ENCODE measurements at regions not wholly inside any gene's neighbourhood (a gene's known extent, or its start where the extent isn't known, plus 50 kb on each side); places are given as distances from the start of the nearest gene placed in this dataset.

- H3K27me3 Mint-ChIP-seq (ENCODE audit: insufficient read depth): no peaks in the 10 kb centered on the region
- no peak for DNase-seq
- no peak for TF ChIP-seq CTCF (IDR thresholded peaks at IDR 0.05)
- peaks cover 53% of the 10 kb centered on the region for H3K9me3 Mint-ChIP-seq
- H3K4me3 Mint-ChIP-seq: no peak overlapping the region
- no peaks in the 10 kb centered on the region for H3K4me1 Mint-ChIP-seq (ENCODE audit: low read depth)
- H3K36me3 Mint-ChIP-seq (ENCODE audit: low read depth): 0 out of 2 replicates have a peak, but pooled peaks cover 4% of the 10 kb centered on the region
- H3K27ac Mint-ChIP-seq: no peak overlapping the region
Measured at GRCh38 chr2:208847651-208848050, 441.1 kb downstream of the PTH2R start.

GRCh38 chr2:208854717-208855116 lies 448.1 kb downstream of the PTH2R start:
- DNase-seq: no peak
- Mint-ChIP-seq H3K27me3 (ENCODE audit: insufficient read depth) (no peaks in the 10 kb centered on the region), H3K36me3 (ENCODE audit: low read depth) (peaks cover 15% of the 10 kb centered on the region; the same call in 1 of the 2 replicates), H3K4me1 (ENCODE audit: low read depth) (no peaks in the 10 kb centered on the region), H3K27ac (no peak overlapping the region), H3K4me3 (no peak overlapping the region), H3K9me3 (peaks cover 67% of the 10 kb centered on the region)
- no peak for TF ChIP-seq CTCF (IDR thresholded peaks at IDR 0.05)

GRCh38 chr2:208867374-208867773 lies 460.8 kb downstream of the PTH2R start:
- Mint-ChIP-seq H3K36me3 (ENCODE audit: low read depth) (no peaks in the 10 kb centered on the region), H3K4me3 (no peak overlapping the region), H3K27ac (no peak overlapping the region), H3K9me3 (peaks cover 34% of the 10 kb centered on the region), H3K27me3 (ENCODE audit: insufficient read depth) (no peaks in the 10 kb centered on the region), H3K4me1 (ENCODE audit: low read depth) (no peaks in the 10 kb centered on the region)
- no peak for TF ChIP-seq CTCF (IDR thresholded peaks at IDR 0.05)
- no peak for DNase-seq

GRCh38 chr2:208872591-208872990 lies 466.0 kb downstream of the PTH2R start:
- no peak for DNase-seq
- no peak for TF ChIP-seq CTCF (IDR thresholded peaks at IDR 0.05)
- Mint-ChIP-seq H3K27ac (no peak overlapping the region), H3K4me1 (ENCODE audit: low read depth) (no peaks in the 10 kb centered on the region), H3K27me3 (ENCODE audit: insufficient read depth) (peaks cover 2% of the 10 kb centered on the region; the same call in 1 of the 2 replicates), H3K4me3 (no peak overlapping the region), H3K36me3 (ENCODE audit: low read depth) (no peaks in the 10 kb centered on the region), H3K9me3 (peaks cover 34% of the 10 kb centered on the region)

- TF ChIP-seq CTCF (IDR thresholded peaks at IDR 0.05): no peak
- no peaks in the 10 kb centered on the region for H3K36me3 Mint-ChIP-seq (ENCODE audit: low read depth)
- DNase-seq: no peak
- no peaks in the 10 kb centered on the region for H3K27me3 Mint-ChIP-seq (ENCODE audit: insufficient read depth)
- H3K27ac Mint-ChIP-seq: no peak overlapping the region
- H3K4me1 Mint-ChIP-seq (ENCODE audit: low read depth): no peaks in the 10 kb centered on the region
- no peak overlapping the region for H3K4me3 Mint-ChIP-seq
- H3K9me3 Mint-ChIP-seq: peaks cover 24% of the 10 kb centered on the region
Measured at GRCh38 chr2:208879666-208880065, 473.1 kb downstream of the PTH2R start.

GRCh38 chr2:208880171-208880570 lies 473.6 kb downstream of the PTH2R start:
- H3K4me3 Mint-ChIP-seq: no peak overlapping the region
- H3K36me3 Mint-ChIP-seq (ENCODE audit: low read depth): no peaks in the 10 kb centered on the region
- H3K4me1 Mint-ChIP-seq (ENCODE audit: low read depth): no peaks in the 10 kb centered on the region
- no peak for DNase-seq
- H3K27me3 Mint-ChIP-seq (ENCODE audit: insufficient read depth): no peaks in the 10 kb centered on the region
- H3K9me3 Mint-ChIP-seq: peaks cover 24% of the 10 kb centered on the region
- H3K27ac Mint-ChIP-seq: no peak overlapping the region
- TF ChIP-seq CTCF (IDR thresholded peaks at IDR 0.05): no peak
